Hepatocyte (in vitro differentiated cells): ENCODE measurements at regions not wholly inside any gene's neighbourhood (a gene's known extent, or its start where the extent isn't known, plus 50 kb on each side); places are given as distances from the start of the nearest gene placed in this dataset.

Source experiments
- DNase-seq: peaks from one replicate; pipeline ENCODE4 v3.0.0-alpha.2; 2016; ENCODE audit warnings: low spot score
- H2AFZ ChIP-seq: fragments of 200-600 bp; sonication (generic); 2 replicates; pipeline ENCODE4 v1.6.0; 2016; ENCODE audit warnings: antibody characterized with exemption, mild to moderate bottlenecking
- H3K27ac ChIP-seq: fragments of 200-600 bp; sonication (generic); 2 replicates; pipeline ENCODE4 v1.5.1; 2016; ENCODE audit warnings: mild to moderate bottlenecking
- H3K27me3 ChIP-seq: fragments of 200-600 bp; sonication (generic); 2 replicates; pipeline ENCODE4 v1.6.1; 2016
- H3K36me3 ChIP-seq: fragments of 200-600 bp; sonication (generic); replicated peaks from 2 replicates; pipeline ENCODE4 v1.5.1; 2016; ENCODE audit warnings: low read depth; ENCODE audit not compliant: insufficient read depth
- H3K4me1 ChIP-seq: fragments of 200-600 bp; sonication (generic); 2 replicates; pipeline ENCODE4 v1.5.1; 2016; ENCODE audit warnings: mild to moderate bottlenecking, moderate library complexity; ENCODE audit not compliant: insufficient read depth
- H3K4me2 ChIP-seq: fragments of 200-600 bp; sonication (generic); 2 replicates; pipeline ENCODE4 v1.6.0; 2016
- H3K4me3 ChIP-seq: fragments of 200-600 bp; sonication (generic); 2 replicates; pipeline ENCODE4 v1.5.1; 2016; ENCODE audit warnings: mild to moderate bottlenecking
- H3K79me2 ChIP-seq: fragments of 200-600 bp; sonication (generic); 2 replicates; pipeline ENCODE4 v1.6.0; 2017; ENCODE audit warnings: mild to moderate bottlenecking
- H3K9me2 ChIP-seq: fragments of 200-600 bp; sonication (generic); replicated peaks from 2 replicates; pipeline ENCODE4 v1.6.0; 2017; ENCODE audit warnings: mild to moderate bottlenecking; ENCODE audit not compliant: insufficient read depth
- H3K9me3 ChIP-seq: fragments of 200-600 bp; sonication (generic); 2 replicates; pipeline ENCODE4 v1.5.1; 2016; ENCODE audit warnings: low read depth, mild to moderate bottlenecking
- H4K20me1 ChIP-seq: fragments of 200-600 bp; sonication (generic); 2 replicates; pipeline ENCODE4 v1.6.0; 2016; ENCODE audit warnings: mild to moderate bottlenecking; ENCODE audit not compliant: insufficient read depth, poor library complexity, severe bottlenecking
- EZH2 ChIP-seq: fragments of 200-600 bp; sonication (generic); IDR thresholded peaks from 2 replicates; pipeline ENCODE4 v1.6.1; 2016; ENCODE audit warnings: antibody characterized with exemption, mild to moderate bottlenecking, borderline replicate concordance
- EZH2phosphoT487 ChIP-seq: fragments of 200-600 bp; sonication (generic); IDR thresholded peaks from one replicate; pipeline ENCODE4 v1.6.1; 2018; ENCODE audit warnings: antibody characterized with exemption, mild to moderate bottlenecking, low read depth, moderate library complexity; ENCODE audit not compliant: unreplicated experiment, severe bottlenecking
- WGBS: methylation state at CpG from one replicate; pipeline ENCODE4 v1.1.6; 2016; ENCODE audit warnings: low lambda C conversion rate; ENCODE audit errors: missing lambda C conversion rate; 5-methylcytosine and 5-hydroxymethylcytosine counted together
- TF ChIP-seq, protein P1 (sequence below): fragments of 200-600 bp; sonication (generic); IDR thresholded peaks from 2 replicates; pipeline ENCODE4 v1.5.1; 2016; ENCODE audit warnings: antibody characterized with exemption, mild to moderate bottlenecking; ENCODE audit not compliant: poor library complexity

DNA sequence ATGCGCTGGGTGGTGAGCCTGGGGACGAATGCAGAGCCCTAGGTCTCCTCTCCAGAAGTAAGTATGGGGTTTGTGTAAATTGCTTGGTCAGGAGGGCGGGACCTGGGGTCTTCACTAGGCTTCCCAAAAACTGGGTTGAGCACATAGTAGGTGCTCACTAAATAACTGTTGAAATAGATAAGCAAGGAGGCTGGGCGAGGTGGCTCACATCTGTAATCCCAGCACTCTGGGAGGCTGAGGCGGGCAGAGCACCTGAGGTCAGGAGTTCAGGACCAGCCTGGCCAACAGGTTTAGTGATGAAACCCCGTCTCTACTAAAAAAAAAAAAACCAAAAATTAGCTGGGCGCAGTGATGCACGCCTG lies 163.9 kb upstream of the IER5L start:
- TF ChIP-seq EZH2phosphoT487, result no peak
- TF ChIP-seq EZH2, result no peak
- TF ChIP-seq, protein P1, sequence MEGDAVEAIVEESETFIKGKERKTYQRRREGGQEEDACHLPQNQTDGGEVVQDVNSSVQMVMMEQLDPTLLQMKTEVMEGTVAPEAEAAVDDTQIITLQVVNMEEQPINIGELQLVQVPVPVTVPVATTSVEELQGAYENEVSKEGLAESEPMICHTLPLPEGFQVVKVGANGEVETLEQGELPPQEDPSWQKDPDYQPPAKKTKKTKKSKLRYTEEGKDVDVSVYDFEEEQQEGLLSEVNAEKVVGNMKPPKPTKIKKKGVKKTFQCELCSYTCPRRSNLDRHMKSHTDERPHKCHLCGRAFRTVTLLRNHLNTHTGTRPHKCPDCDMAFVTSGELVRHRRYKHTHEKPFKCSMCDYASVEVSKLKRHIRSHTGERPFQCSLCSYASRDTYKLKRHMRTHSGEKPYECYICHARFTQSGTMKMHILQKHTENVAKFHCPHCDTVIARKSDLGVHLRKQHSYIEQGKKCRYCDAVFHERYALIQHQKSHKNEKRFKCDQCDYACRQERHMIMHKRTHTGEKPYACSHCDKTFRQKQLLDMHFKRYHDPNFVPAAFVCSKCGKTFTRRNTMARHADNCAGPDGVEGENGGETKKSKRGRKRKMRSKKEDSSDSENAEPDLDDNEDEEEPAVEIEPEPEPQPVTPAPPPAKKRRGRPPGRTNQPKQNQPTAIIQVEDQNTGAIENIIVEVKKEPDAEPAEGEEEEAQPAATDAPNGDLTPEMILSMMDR, result no peak
- Histone ChIP-seq H3K79me2 (no peaks in the 10 kb centered on the region), H3K4me2 (no peak overlapping the region), H3K4me1 (peaks cover 25% of the 10 kb centered on the region), H4K20me1 (no peaks in the 10 kb centered on the region), H3K36me3 (no peaks in the 10 kb centered on the region), H3K4me3 (no peak overlapping the region), H3K27ac (no peak overlapping the region), H3K9me2 (no peaks in the 10 kb centered on the region), H3K27me3 (no peaks in the 10 kb centered on the region), H2AFZ (no peak overlapping the region), H3K9me3 (no peaks in the 10 kb centered on the region)
- 100% methylated on average over 8 of the region's 8 CpGs for WGBS
- DNase-seq, result no peak

DNA sequence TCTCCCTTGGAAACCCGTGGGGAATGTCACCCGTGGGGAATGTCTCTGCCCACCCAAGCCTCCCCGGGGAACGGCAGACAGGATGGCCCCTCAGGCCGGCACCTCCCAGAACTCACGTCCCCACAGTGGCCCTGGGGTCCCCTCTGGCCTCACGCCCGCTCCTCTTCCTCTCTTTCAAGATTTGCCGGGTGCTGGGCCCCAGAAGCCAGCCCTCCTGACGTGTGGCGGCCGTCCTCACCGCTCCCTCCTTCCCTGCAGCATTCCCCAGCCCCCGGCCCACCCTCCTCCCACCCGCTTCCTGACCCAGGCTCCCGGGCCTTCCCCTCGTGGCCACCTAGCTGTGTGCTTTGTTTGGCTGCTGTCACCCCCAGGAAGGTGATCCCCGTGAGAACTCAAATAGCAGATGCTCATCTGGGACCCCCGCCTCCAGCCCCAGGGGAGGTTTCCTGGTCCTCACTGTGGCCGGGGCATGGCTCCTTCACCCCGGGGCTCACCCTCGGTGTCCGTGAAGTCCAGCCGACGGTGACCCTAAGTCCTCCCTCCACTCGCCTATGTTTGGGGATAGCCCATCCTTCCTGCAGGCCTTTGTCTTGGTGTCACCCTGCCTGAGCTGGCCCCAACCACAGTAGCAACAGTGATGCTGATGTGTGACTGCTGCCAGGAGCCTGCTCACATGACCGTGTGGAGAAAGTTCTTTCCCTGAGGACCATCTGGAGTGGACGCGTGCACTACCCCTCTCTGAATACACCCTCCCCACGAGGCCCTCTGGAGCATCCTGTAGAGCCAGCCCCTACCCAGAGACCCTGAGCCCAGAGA lies 163.3 kb upstream of the IER5L start:
- no peak overlapping the region for H3K27ac ChIP-seq
- DNase-seq, result no peak
- H3K36me3 ChIP-seq, result no peaks in the 10 kb centered on the region
- no peak overlapping the region for H3K4me3 ChIP-seq
- no peaks in the 10 kb centered on the region for H3K9me3 ChIP-seq
- WGBS, result 73% methylated on average over 20 of the region's 30 CpGs
- TF ChIP-seq, protein P1, result no peak
- TF ChIP-seq EZH2phosphoT487 (no peak), EZH2 (no peak)
- H2AFZ ChIP-seq, result no peak overlapping the region
- no peaks in the 10 kb centered on the region for H3K27me3 ChIP-seq
- H3K79me2 ChIP-seq, result no peaks in the 10 kb centered on the region
- no peaks in the 10 kb centered on the region for H3K9me2 ChIP-seq
- no peaks in the 10 kb centered on the region for H4K20me1 ChIP-seq
- peaks cover 31% of the 10 kb centered on the region for H3K4me1 ChIP-seq
- no peak overlapping the region for H3K4me2 ChIP-seq

DNA sequence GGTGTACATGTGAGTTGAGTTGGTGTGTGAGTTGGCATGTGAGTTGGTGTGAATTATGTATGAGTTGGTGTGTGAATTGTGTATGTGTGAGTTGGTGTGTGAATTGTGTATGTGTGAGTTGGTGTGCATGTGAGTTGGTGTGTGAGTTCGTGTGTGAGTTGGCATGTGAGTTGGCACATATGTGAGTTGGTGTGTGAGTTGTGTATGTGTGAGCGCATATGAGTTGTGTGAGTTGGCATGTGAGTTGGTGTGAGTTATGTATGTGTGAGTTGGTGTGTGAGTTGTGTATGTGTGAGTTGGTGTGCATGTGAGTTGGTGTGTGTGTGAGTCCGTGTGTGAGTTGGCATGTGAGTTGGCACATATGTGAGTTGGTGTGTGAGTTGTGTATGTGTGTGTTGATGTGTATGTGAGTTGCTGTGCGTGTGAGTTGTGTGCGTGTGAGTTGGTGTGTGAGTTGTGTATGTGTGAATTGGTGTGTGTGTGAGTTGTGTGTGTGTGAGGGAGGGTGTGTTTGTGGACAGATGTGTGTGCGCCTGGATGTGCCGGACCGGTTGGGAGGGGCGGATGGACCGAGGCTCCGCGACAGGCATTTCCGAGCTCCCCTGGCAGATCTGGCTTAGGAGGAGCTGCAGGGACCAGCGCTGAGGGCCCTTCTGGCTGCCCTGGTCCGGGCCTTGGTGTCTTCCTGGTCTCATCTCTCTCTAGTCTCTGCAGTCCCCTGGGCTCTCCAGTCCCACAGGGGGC lies 162.5 kb upstream of the IER5L start:
- WGBS, result 82% methylated on average over 15 of the region's 15 CpGs

More for the DNA sequence above, 162.5 kb upstream of the IER5L start:
- Histone ChIP-seq H2AFZ (no peak overlapping the region), H3K9me3 (no peaks in the 10 kb centered on the region), H3K4me3 (no peak overlapping the region), H3K27me3 (no peaks in the 10 kb centered on the region), H3K9me2 (no peaks in the 10 kb centered on the region), H3K36me3 (no peaks in the 10 kb centered on the region), H4K20me1 (no peaks in the 10 kb centered on the region), H3K4me1 (peaks cover 39% of the 10 kb centered on the region), H3K27ac (no peak overlapping the region), H3K4me2 (no peak overlapping the region), H3K79me2 (no peaks in the 10 kb centered on the region)
- TF ChIP-seq, protein P1, result no peak
- DNase-seq, result no peak
